H1 (cell line): ENCODE measurements at regions not wholly inside any gene's neighbourhood (a gene's known extent, or its start where the extent isn't known, plus 50 kb on each side); places are given as distances from the start of the nearest gene placed in this dataset.

ENCODE experiments used
- CTCF ChIA-PET: fragments of 300-600 bp; sonication (Branson Sonifier 250); formaldehyde crosslinking; loops from one replicate; lab custom pipeline; 2021; ENCODE audit not compliant: partially characterized antibody; lab: Charles Lee
- POLR2A ChIA-PET: fragments of 300-600 bp; sonication (Branson Sonifier 250); formaldehyde crosslinking; loops from one replicate; lab custom pipeline; 2021; ENCODE audit warnings: inconsistent platforms; ENCODE audit not compliant: partially characterized antibody; lab: Charles Lee
- DNase-seq, 2 experiments: peaks; one replicate each; pipeline versions ENCODE4 v3.0.0 to v3.0.0-alpha.2; 2010 to 2022; ENCODE audit warnings: low spot score in 2 of 2, low read depth in 1 of 2, mixed read lengths in 1 of 2
- FAIRE-seq: peaks from 2 replicates; lab custom pipeline; 2011; peaks lifted over from hg19 to GRCh38; lab: Jason Lieb, UNC
- H2AFZ ChIP-seq: 2 replicates; pipeline ENCODE4 v1.8.1; 2012; ENCODE audit warnings: low read length, inconsistent platforms
- H2AK5ac ChIP-seq: 2 replicates; pipeline ENCODE4 v1.6.1; 2013; ENCODE audit warnings: low read depth, low read length
- H2BK120ac ChIP-seq: replicated peaks from 2 replicates; pipeline ENCODE3; 2013; ENCODE audit warnings: low read depth, low read length, inconsistent platforms
- H2BK12ac ChIP-seq: 2 replicates; pipeline ENCODE4 v1.6.1; 2013; ENCODE audit warnings: low read depth, low read length
- H2BK15ac ChIP-seq: 2 replicates; pipeline ENCODE4 v1.6.1; 2013; ENCODE audit warnings: low read length
- H2BK20ac ChIP-seq: 2 replicates; pipeline ENCODE4 v1.6.1; 2013; ENCODE audit warnings: low read length
- H2BK5ac ChIP-seq: 2 replicates; pipeline ENCODE4 v1.6.1; 2013; ENCODE audit warnings: low read depth, low read length
- H3K14ac ChIP-seq: 2 replicates; pipeline ENCODE4 v1.6.1; 2013; ENCODE audit warnings: inconsistent platforms; ENCODE audit not compliant: insufficient read length
- H3K18ac ChIP-seq: 2 replicates; pipeline ENCODE4 v1.6.1; 2013; ENCODE audit warnings: low read length; ENCODE audit errors: extremely low read depth
- H3K23ac ChIP-seq: 2 replicates; pipeline ENCODE4 v1.6.1; 2013; ENCODE audit warnings: inconsistent platforms; ENCODE audit not compliant: insufficient read length
- H3K23me2 ChIP-seq: 2 replicates; pipeline ENCODE4 v1.6.1; 2013; ENCODE audit warnings: low read depth, low read length
- H3K27ac ChIP-seq: 2 replicates; pipeline ENCODE4 v1.6.1; 2011; ENCODE audit warnings: low read depth, low read length, inconsistent platforms
- H3K27me3 ChIP-seq, 4 experiments: replicated peaks in 1 of 4; 1 replicate in 1 of 4; 2 replicates in 3 of 4; pipeline versions ENCODE4 v1.6.1 to v1.8.1; 2011 to 2013; ENCODE audit warnings: low read length in 3 of 4, mild to moderate bottlenecking in 3 of 4, inconsistent platforms in 2 of 4, mixed read lengths in 2 of 4, moderate library complexity in 1 of 4; ENCODE audit not compliant: control insufficient read depth in 3 of 4, insufficient read depth in 3 of 4; ENCODE audit errors: extremely low read depth in 1 of 4
- H3K36me3 ChIP-seq, 4 experiments: 2 replicates each; pipeline versions ENCODE4 v1.6.1 to v1.8.1; 2011 to 2013; ENCODE audit warnings: mild to moderate bottlenecking in 4 of 4, low read length in 3 of 4, moderate library complexity in 2 of 4, control low read depth in 1 of 4, inconsistent platforms in 1 of 4; ENCODE audit not compliant: insufficient read depth in 4 of 4, control insufficient read depth in 2 of 4
- H3K4ac ChIP-seq: replicated peaks from 2 replicates; pipeline ENCODE3; 2013; ENCODE audit warnings: low read length, low read depth, mixed read lengths, inconsistent platforms; ENCODE audit not compliant: insufficient read length
- H3K4me1 ChIP-seq, 4 experiments: replicated peaks in 1 of 4; 1 replicate in 1 of 4; 2 replicates in 3 of 4; pipeline versions ENCODE4 v1.6.1 to v1.8.1; 2011 to 2013; ENCODE audit warnings: low read length in 3 of 4, inconsistent platforms in 2 of 4, mixed read lengths in 1 of 4; ENCODE audit not compliant: insufficient read depth in 4 of 4, control insufficient read depth in 3 of 4
- H3K4me2 ChIP-seq, 2 experiments: 2 replicates each; pipeline versions ENCODE4 v1.6.1 to v1.8.1; 2011 to 2013; ENCODE audit warnings: low read depth in 2 of 2, low read length in 2 of 2, control low read depth in 1 of 2, inconsistent platforms in 1 of 2, mild to moderate bottlenecking in 1 of 2; ENCODE audit not compliant: insufficient read depth in 1 of 2
- H3K4me3 ChIP-seq, 4 experiments: fragments of 200-600, 300-600 bp in 1 of 4; sonication (generic), shearing (Covaris generic), sonication (Bioruptor Twin) in 1 of 4; 2 replicates each; pipeline versions ENCODE4 v1.5.1 to v1.8.1; 2011 to 2016; ENCODE audit warnings: low read length in 4 of 4, low read depth in 3 of 4, control low read depth in 2 of 4, inconsistent platforms in 2 of 4, mild to moderate bottlenecking in 2 of 4, mixed read lengths in 1 of 4, moderate library complexity in 1 of 4; ENCODE audit not compliant: insufficient read depth in 2 of 4; ENCODE audit errors: extremely low read depth in 1 of 4
- H3K56ac ChIP-seq: replicated peaks from 2 replicates; pipeline ENCODE3; 2013; ENCODE audit warnings: low read depth, mild to moderate bottlenecking, mixed read lengths, low read length, inconsistent platforms; ENCODE audit not compliant: insufficient read length
- H3K79me1 ChIP-seq: 2 replicates; pipeline ENCODE4 v1.6.1; 2013; ENCODE audit warnings: low read depth, low read length, control low read depth
- H3K79me2 ChIP-seq, 2 experiments: 2 replicates each; pipeline versions ENCODE4 v1.6.1 to v1.8.1; 2012 to 2013; ENCODE audit warnings: low read length in 2 of 2, mild to moderate bottlenecking in 2 of 2, inconsistent platforms in 1 of 2; ENCODE audit not compliant: insufficient read depth in 2 of 2, control insufficient read depth in 1 of 2
- H3K9ac ChIP-seq, 4 experiments: replicated peaks in 1 of 4; 1 replicate in 1 of 4; 2 replicates in 3 of 4; pipeline versions ENCODE4 v1.6.1 to v1.8.1; 2011 to 2013; ENCODE audit warnings: low read depth in 3 of 4, low read length in 3 of 4, control low read depth in 2 of 4, mild to moderate bottlenecking in 2 of 4, moderate library complexity in 2 of 4, inconsistent platforms in 1 of 4; ENCODE audit errors: extremely low read depth in 1 of 4
- H3K9me3 ChIP-seq, 2 experiments: 2 replicates each; pipeline versions ENCODE4 v1.6.1 to v1.8.1; 2012 to 2013; ENCODE audit warnings: mild to moderate bottlenecking in 2 of 2, moderate library complexity in 2 of 2, control low read depth in 1 of 2, inconsistent platforms in 1 of 2, low read depth in 1 of 2, low read length in 1 of 2, mixed read lengths in 1 of 2; ENCODE audit not compliant: insufficient read depth in 2 of 2
- H4K20me1 ChIP-seq, 2 experiments: replicated peaks in 1 of 2; 2 replicates each; pipeline versions ENCODE3 to v1.8.1; 2011 to 2013; ENCODE audit warnings: inconsistent platforms in 2 of 2, low read length in 2 of 2, mild to moderate bottlenecking in 1 of 2; ENCODE audit not compliant: insufficient read depth in 2 of 2, control insufficient read depth in 1 of 2
- H4K5ac ChIP-seq: 2 replicates; pipeline ENCODE4 v1.6.1; 2013; ENCODE audit warnings: low read length, low read depth, mixed read lengths, inconsistent platforms; ENCODE audit not compliant: insufficient read length
- H4K8ac ChIP-seq: 2 replicates; pipeline ENCODE4 v1.8.0; 2013; ENCODE audit warnings: mild to moderate bottlenecking, moderate library complexity, low read length, inconsistent platforms; ENCODE audit not compliant: insufficient read depth; ENCODE audit errors: extremely low read depth
- H4K91ac ChIP-seq: replicated peaks from 2 replicates; pipeline ENCODE3; 2013; ENCODE audit warnings: low read length, mixed read lengths, inconsistent platforms; ENCODE audit not compliant: insufficient read length
- BRCA1 ChIP-seq: IDR thresholded peaks from 2 replicates; pipeline ENCODE4 v1.6.1; 2012; ENCODE audit warnings: low read depth, low read length, improper control_type of control experiment
- CHD2 ChIP-seq: IDR thresholded peaks from 2 replicates; pipeline ENCODE4 v1.6.1; 2012; ENCODE audit warnings: low read length, improper control_type of control experiment
- HDAC2 ChIP-seq, 2 experiments: fragments of 300-600 bp in 1 of 2; sonication (generic) in 1 of 2; IDR thresholded peaks; 2 replicates each; pipeline ENCODE4 v1.6.1; 2011 to 2012; ENCODE audit warnings: low read depth in 2 of 2, low read length in 2 of 2, mild to moderate bottlenecking in 2 of 2, moderate library complexity in 2 of 2, borderline replicate concordance in 1 of 2, inconsistent platforms in 1 of 2
- JUN ChIP-seq: IDR thresholded peaks from 2 replicates; pipeline ENCODE4 v1.6.1; 2011; ENCODE audit warnings: low read depth, mild to moderate bottlenecking, improper control_type of control experiment, low read length
- KDM4A ChIP-seq: IDR thresholded peaks from one replicate; pipeline ENCODE4 v1.7.1; 2012; ENCODE audit warnings: low read depth, mild to moderate bottlenecking, moderate library complexity, low read length, inconsistent platforms; ENCODE audit not compliant: severe bottlenecking
- PHF8 ChIP-seq: fragments of 200-600 bp; sonication (generic); conservative IDR thresholded peaks from 2 replicates; pipeline ENCODE4 v1.7.1; 2012; ENCODE audit warnings: low read depth, mild to moderate bottlenecking, inconsistent platforms, low read length, moderate library complexity
- TCF12 ChIP-seq: IDR thresholded peaks from 2 replicates; pipeline ENCODE4 v1.6.1; 2011; ENCODE audit warnings: low read depth, mild to moderate bottlenecking, low read length

DNA sequence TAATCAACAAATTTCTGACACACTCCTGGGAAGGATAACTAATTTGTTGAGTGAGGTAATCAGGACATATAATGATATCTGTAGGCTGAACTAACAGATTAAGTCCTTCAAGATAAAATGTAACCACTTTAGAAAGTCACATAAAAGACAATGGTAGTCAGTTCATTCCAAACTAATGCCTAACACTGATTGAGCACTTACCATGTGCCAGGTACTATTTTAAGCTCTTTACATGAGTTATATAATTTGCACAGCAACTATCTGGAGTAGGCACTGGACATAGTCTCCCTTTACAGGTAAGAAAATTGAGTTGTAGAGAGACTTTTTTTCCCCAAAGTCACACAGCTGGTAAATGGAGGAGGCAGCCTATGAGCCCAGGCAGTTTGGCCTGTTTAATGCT, 211.2 kb upstream of the CFAP20DC start:
- H2BK120ac ChIP-seq = no peak overlapping the region
- no peak for DNase-seq
- POLR2A ChIA-PET = no interaction called here
- CTCF ChIA-PET = no interaction called here
- H3K27ac ChIP-seq = no peak overlapping the region
- H3K4me3 ChIP-seq = no peak overlapping the region
- H3K4ac ChIP-seq = no peak overlapping the region
- H3K9ac ChIP-seq = no peak overlapping the region
- no peak overlapping the region for H3K23ac ChIP-seq
- no peaks in the 10 kb centered on the region for H3K23me2 ChIP-seq
- no peak overlapping the region for H3K4me2 ChIP-seq
- H2AFZ ChIP-seq = no peak overlapping the region
- H4K20me1 ChIP-seq = no peaks in the 10 kb centered on the region
- no peak overlapping the region for H2BK15ac ChIP-seq
- H2BK5ac ChIP-seq = no peak overlapping the region
- H3K56ac ChIP-seq = no peak overlapping the region
- H3K18ac ChIP-seq = no peak overlapping the region
- H3K79me1 ChIP-seq = no peaks in the 10 kb centered on the region
- no peak for FAIRE-seq
- H4K91ac ChIP-seq = no peak overlapping the region
- no peaks in the 10 kb centered on the region for H3K27me3 ChIP-seq
- no peak overlapping the region for H2BK20ac ChIP-seq
- no peaks in the 10 kb centered on the region for H3K4me1 ChIP-seq
- H3K36me3 ChIP-seq = no peaks in the 10 kb centered on the region
- H4K8ac ChIP-seq = no peak overlapping the region
- H3K14ac ChIP-seq = no peak overlapping the region
- peaks cover 0 to 2% of the 10 kb centered on the region in 2 experiments; a peak in 1 of 4 replicates for H3K9me3 ChIP-seq
- H2AK5ac ChIP-seq = no peak overlapping the region
- H4K5ac ChIP-seq = no peak overlapping the region
- TF ChIP-seq HDAC2 (IDR thresholded peaks at IDR 0.05; ENCODE audit: borderline replicate concordance in 1 of 2, low read depth in 2 of 2, low read length in 2 of 2) (no peak), KDM4A (no peak), PHF8 (no peak), TCF12 (no peak), BRCA1 (no peak), CHD2 (no peak), JUN (no peak)
- TF ChIP-seq, all 59 proteins: peak for 0
- Histone ChIP-seq H2BK12ac (no peak overlapping the region), H3K79me2 (no peaks in the 10 kb centered on the region)
